K562 (cell line): ENCODE measurements at regions not wholly inside any gene's neighbourhood (a gene's known extent, or its start where the extent isn't known, plus 50 kb on each side); places are given as distances from the start of the nearest gene placed in this dataset.

Source experiments
- ARID2 ChIP-seq: fragments of 450-650 bp; IDR thresholded peaks from 2 replicates; pipeline ENCODE4 v1.6.1; 2017; ENCODE audit warnings: antibody characterized with exemption, mild to moderate bottlenecking
- ASH1L ChIP-seq: fragments of 450-650 bp; IDR thresholded peaks from 2 replicates; pipeline ENCODE4 v1.6.1; 2018; ENCODE audit warnings: borderline replicate concordance, mild to moderate bottlenecking, low read depth; ENCODE audit not compliant: partially characterized antibody
- CC2D1A ChIP-seq: fragments of 450-650 bp; IDR thresholded peaks from 2 replicates; pipeline ENCODE4 v1.6.1; 2017; ENCODE audit warnings: mild to moderate bottlenecking
- ETV5 ChIP-seq: sonication (generic); formaldehyde crosslinking; IDR thresholded peaks from 2 replicates; pipeline ENCODE4 v1.4.0; 2020; ENCODE audit warnings: low read depth, mild to moderate bottlenecking, missing genetic modification reagents
- JUND ChIP-seq, 2 experiments: IDR thresholded peaks; 2 replicates in 1 of 2; 3 replicates in 1 of 2; pipeline ENCODE4 v1.6.1; 2011; ENCODE audit warnings: borderline replicate concordance in 2 of 2, low read depth in 2 of 2, low read length in 2 of 2, improper control_type of control experiment in 1 of 2, missing biosample characterization in 1 of 2, missing genetic modification characterization in 1 of 2, missing genetic modification reagents in 1 of 2
- KAT7 ChIP-seq: sonication (generic); formaldehyde crosslinking; IDR thresholded peaks from 2 replicates; pipeline ENCODE4 v1.8.0; 2022; ENCODE audit warnings: missing genetic modification reagents, mild to moderate bottlenecking, borderline replicate concordance
- MYC ChIP-seq, 2 experiments: fragments of 250-450 bp in 1 of 2; sonication (Bioruptor Pico) in 1 of 2; IDR thresholded peaks; 2 replicates each; pipeline versions ENCODE4 v1.5.1 to v1.6.1; 2012 to 2021; ENCODE audit warnings: low read depth in 2 of 2, borderline replicate concordance in 1 of 2, improper control_type of control experiment in 1 of 2, low read length in 1 of 2, mild to moderate bottlenecking in 1 of 2, moderate library complexity in 1 of 2
- RAD21 ChIP-seq, 2 experiments: fragments of 250-450 bp in 1 of 2; fragments of 450-650 bp in 1 of 2; sonication (Bioruptor Pico) in 1 of 2; formaldehyde crosslinking in 1 of 2; IDR thresholded peaks in 1 of 2; conservative IDR thresholded peaks in 1 of 2; 2 replicates each; pipeline versions ENCODE4 v1.4.0 to v1.8.0; 2020 to 2022; ENCODE audit warnings: mild to moderate bottlenecking in 2 of 2, moderate library complexity in 1 of 2
- SMC3 ChIP-seq: conservative IDR thresholded peaks from 2 replicates; pipeline ENCODE4 v1.6.1; 2011; ENCODE audit warnings: low read depth, low read length, improper control_type of control experiment; ENCODE audit not compliant: insufficient read depth
- TEAD4 ChIP-seq, 2 experiments: sonication (generic) in 1 of 2; formaldehyde crosslinking in 1 of 2; IDR thresholded peaks; 2 replicates each; pipeline versions ENCODE4 v1.6.1 to v1.8.0; 2012 to 2022; ENCODE audit warnings: borderline replicate concordance in 1 of 2, inconsistent platforms in 1 of 2, low read length in 1 of 2, mild to moderate bottlenecking in 1 of 2, missing genetic modification reagents in 1 of 2
- ZNF699 ChIP-seq: fragments of 250-450 bp; sonication (Bioruptor Pico); IDR thresholded peaks from 2 replicates; pipeline ENCODE4 v1.8.0; 2021; ENCODE audit warnings: mild to moderate bottlenecking, moderate library complexity; ENCODE audit not compliant: insufficient replicate concordance
- TF ChIP-seq, protein P1 (sequence below), 2 experiments: IDR thresholded peaks; 2 replicates each; pipeline ENCODE4 v1.6.1; 2012; ENCODE audit warnings: improper control_type of control experiment in 2 of 2, low read depth in 2 of 2, low read length in 2 of 2, borderline replicate concordance in 1 of 2

DNA sequence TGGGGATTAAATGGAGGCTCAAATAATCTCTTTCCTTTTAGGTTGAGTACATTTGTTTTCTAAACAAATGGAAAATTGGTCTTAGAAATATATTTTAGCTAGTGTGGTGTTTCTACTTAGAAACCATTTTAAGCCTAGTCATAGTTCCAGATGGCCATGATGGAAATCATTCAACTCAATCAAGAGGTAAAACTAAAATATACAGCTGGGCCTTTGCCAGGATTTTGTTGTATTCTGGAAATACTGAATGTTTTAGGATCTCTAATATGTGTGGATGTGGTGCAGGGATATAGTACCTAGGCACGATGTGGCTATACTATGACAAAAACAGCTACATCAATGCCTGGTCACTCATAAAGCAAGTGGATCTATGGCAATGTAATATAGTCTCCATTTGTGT, 146.0 kb upstream of the BANK1 start:
- TF ChIP-seq KAT7 (CRISPR knock-in tag) (no peak), TEAD4 (IDR thresholded peaks at IDR 0.05; ENCODE audit: low read length) (no peak), TEAD4 (CRISPR knock-in tag; IDR thresholded peaks at IDR 0.05; ENCODE audit: borderline replicate concordance) (no peak), ZNF699 (CRISPR knock-in tag) (no peak), MYC (IDR thresholded peaks at IDR 0.05; ENCODE audit: low read depth, low read length) (no peak), MYC (CRISPR knock-in tag; IDR thresholded peaks at IDR 0.05; ENCODE audit: borderline replicate concordance, low read depth) (no peak), ARID2 (no peak), ETV5 (CRISPR knock-in tag) (no peak), ASH1L (no peak), CC2D1A (no peak), JUND (IDR thresholded peaks at IDR 0.05; ENCODE audit: borderline replicate concordance, low read depth, low read length) (no peak), JUND (tag; IDR thresholded peaks at IDR 0.05; ENCODE audit: borderline replicate concordance, low read depth, low read length) (no peak), RAD21 (CRISPR knock-in tag; conservative IDR thresholded peaks at IDR 0.05 in 1 of 2, IDR thresholded peaks at IDR 0.05 in 1 of 2) (no peak), SMC3 (no peak)
- TF ChIP-seq, protein P1, sequence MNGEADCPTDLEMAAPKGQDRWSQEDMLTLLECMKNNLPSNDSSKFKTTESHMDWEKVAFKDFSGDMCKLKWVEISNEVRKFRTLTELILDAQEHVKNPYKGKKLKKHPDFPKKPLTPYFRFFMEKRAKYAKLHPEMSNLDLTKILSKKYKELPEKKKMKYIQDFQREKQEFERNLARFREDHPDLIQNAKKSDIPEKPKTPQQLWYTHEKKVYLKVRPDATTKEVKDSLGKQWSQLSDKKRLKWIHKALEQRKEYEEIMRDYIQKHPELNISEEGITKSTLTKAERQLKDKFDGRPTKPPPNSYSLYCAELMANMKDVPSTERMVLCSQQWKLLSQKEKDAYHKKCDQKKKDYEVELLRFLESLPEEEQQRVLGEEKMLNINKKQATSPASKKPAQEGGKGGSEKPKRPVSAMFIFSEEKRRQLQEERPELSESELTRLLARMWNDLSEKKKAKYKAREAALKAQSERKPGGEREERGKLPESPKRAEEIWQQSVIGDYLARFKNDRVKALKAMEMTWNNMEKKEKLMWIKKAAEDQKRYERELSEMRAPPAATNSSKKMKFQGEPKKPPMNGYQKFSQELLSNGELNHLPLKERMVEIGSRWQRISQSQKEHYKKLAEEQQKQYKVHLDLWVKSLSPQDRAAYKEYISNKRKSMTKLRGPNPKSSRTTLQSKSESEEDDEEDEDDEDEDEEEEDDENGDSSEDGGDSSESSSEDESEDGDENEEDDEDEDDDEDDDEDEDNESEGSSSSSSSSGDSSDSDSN (IDR thresholded peaks at IDR 0.05; ENCODE audit: borderline replicate concordance in 1 of 2, low read depth in 2 of 2, low read length in 2 of 2) = no peak
